HG03520 (cell line): ENCODE measurements at regions not wholly inside any gene's neighbourhood (a gene's known extent, or its start where the extent isn't known, plus 50 kb on each side); places are given as distances from the start of the nearest gene placed in this dataset.
"Not testable (repeated sequence)": the region's sequence is repeated elsewhere in the genome, so short reads cannot be mapped to it uniquely, and the experiment has no call there.

Experiments
- ATAC-seq: cut with Tn5 transposase; IDR thresholded peaks from one replicate; pipeline ENCODE4 v1.9.1; 2021; ENCODE audit warnings: mild to moderate bottlenecking, moderate library complexity; ENCODE audit not compliant: unreplicated experiment

- ATAC-seq, result no peak
Observed at GRCh38 chr2:204140246-204140645, 203.7 kb downstream of the ICOS start.

GRCh38 chr2:204143216-204144014 is 206.9 kb downstream of the ICOS start:
- ATAC-seq, result no peak

- no peak for ATAC-seq
Observed at GRCh38 chr2:204144492-204144891, 207.9 kb downstream of the ICOS start.

GRCh38 chr2:204145263-204145751 is 208.7 kb downstream of the ICOS start:
- ATAC-seq, result peak; percentile 96

- ATAC-seq, result no peak
Observed at GRCh38 chr2:204145791-204146190, 209.2 kb downstream of the ICOS start.

- not testable (repeated sequence) for ATAC-seq
Observed at GRCh38 chr2:204147040-204147439, 210.5 kb downstream of the ICOS start.

GRCh38 chr2:204150721-204151120 is 214.2 kb downstream of the ICOS start:
- ATAC-seq, result no peak

- ATAC-seq, result no peak
Observed at GRCh38 chr2:204152616-204153015, 216.1 kb downstream of the ICOS start.

GRCh38 chr2:204154863-204155262 is 218.3 kb downstream of the ICOS start:
- ATAC-seq, result no peak

GRCh38 chr2:204156456-204156855 is 219.9 kb downstream of the ICOS start:
- ATAC-seq, result no peak

- ATAC-seq, result no peak
Observed at GRCh38 chr2:204157684-204158083, 221.1 kb downstream of the ICOS start.

- no peak for ATAC-seq
Observed at GRCh38 chr2:204159526-204159925, 223.0 kb downstream of the ICOS start.

- ATAC-seq, result no peak
Observed at GRCh38 chr2:204160989-204161388, 224.4 kb downstream of the ICOS start.

GRCh38 chr2:204161886-204162285 is 225.3 kb downstream of the ICOS start:
- ATAC-seq, result no peak

GRCh38 chr2:204166961-204167360 is 230.4 kb downstream of the ICOS start:
- ATAC-seq, result no peak

- ATAC-seq, result not testable (repeated sequence)
Observed at GRCh38 chr2:204167670-204168069, 231.1 kb downstream of the ICOS start.

- ATAC-seq, result no peak
Observed at GRCh38 chr2:204170411-204170810, 233.8 kb downstream of the ICOS start.

- no peak for ATAC-seq
Observed at GRCh38 chr2:204171432-204172144, 235.0 kb downstream of the ICOS start.

- no peak for ATAC-seq
Observed at GRCh38 chr2:204172145-204172600, 235.6 kb downstream of the ICOS start.

- ATAC-seq, result no peak
Observed at GRCh38 chr2:204174034-204174433, 237.5 kb downstream of the ICOS start.

- no peak for ATAC-seq
Observed at GRCh38 chr2:204175552-204176271, 239.1 kb downstream of the ICOS start.
